DOHH2 (cell line): ENCODE measurements at regions not wholly inside any gene's neighbourhood (a gene's known extent, or its start where the extent isn't known, plus 50 kb on each side); places are given as distances from the start of the nearest gene placed in this dataset.
"Not testable (repeated sequence)": the region's sequence is repeated elsewhere in the genome, so short reads cannot be mapped to it uniquely, and the experiment has no call there.

Experiments
- H3F3A ChIP-seq: fragments of 200-600 bp; sonication (generic), shearing (Covaris generic); 2 replicates; pipeline ENCODE4 v1.6.0; 2016; ENCODE audit warnings: antibody characterized with exemption, mild to moderate bottlenecking; ENCODE audit not compliant: control insufficient read depth, insufficient read depth
- H3K27ac ChIP-seq: fragments of 200-600 bp; sonication (generic); 2 replicates; pipeline ENCODE4 v1.5.1; 2014; ENCODE audit warnings: low read depth, mild to moderate bottlenecking, low read length, moderate library complexity
- H3K27me3 ChIP-seq: fragments of 200-600 bp; sonication (generic); 2 replicates; pipeline ENCODE4 v1.6.1; 2014; ENCODE audit warnings: mild to moderate bottlenecking, low read length, mixed read lengths; ENCODE audit not compliant: control insufficient read depth
- H3K36me3 ChIP-seq: fragments of 200-600 bp; sonication (generic); 2 replicates; pipeline ENCODE4 v1.6.1; 2014; ENCODE audit warnings: mild to moderate bottlenecking, low read length, moderate library complexity, mixed read lengths; ENCODE audit not compliant: control insufficient read depth
- H3K4me1 ChIP-seq: fragments of 200-600 bp; sonication (generic); 2 replicates; pipeline ENCODE4 v1.6.1; 2014; ENCODE audit warnings: mild to moderate bottlenecking, low read length, mixed read lengths; ENCODE audit not compliant: control insufficient read depth
- H3K4me2 ChIP-seq: fragments of 200-600 bp; sonication (generic); 2 replicates; pipeline ENCODE4 v1.6.0; 2014; ENCODE audit warnings: mild to moderate bottlenecking, low read length, moderate library complexity
- H3K4me3 ChIP-seq: fragments of 200-600 bp; sonication (generic); 2 replicates; pipeline ENCODE4 v1.5.1; 2014; ENCODE audit warnings: mild to moderate bottlenecking, low read length, mixed read lengths
- H3K79me2 ChIP-seq: fragments of 200-600 bp; sonication (generic); 2 replicates; pipeline ENCODE4 v1.6.1; 2014; ENCODE audit warnings: mild to moderate bottlenecking, low read length, mixed read lengths; ENCODE audit not compliant: control insufficient read depth
- H3K9me2 ChIP-seq: fragments of 200-600 bp; sonication (generic); replicated peaks from 2 replicates; pipeline ENCODE4 v1.6.1; 2014; ENCODE audit warnings: mild to moderate bottlenecking, low read length, mixed read lengths; ENCODE audit not compliant: control insufficient read depth
- H3K9me3 ChIP-seq: fragments of 200-600 bp; sonication (generic); 2 replicates; pipeline ENCODE4 v1.6.1; 2014; ENCODE audit warnings: antibody characterized with exemption, low read length, mixed read lengths; ENCODE audit not compliant: control insufficient read depth, insufficient read depth
- H4K20me1 ChIP-seq: fragments of 200-600 bp; sonication (generic); 2 replicates; pipeline ENCODE4 v1.6.0; 2014; ENCODE audit warnings: low read depth, mild to moderate bottlenecking, antibody characterized with exemption, low read length, moderate library complexity; ENCODE audit not compliant: control insufficient read depth, insufficient read depth
- EZH2phosphoT487 ChIP-seq: fragments of 200-600 bp; sonication (generic); IDR thresholded peaks from 2 replicates; pipeline ENCODE4 v1.6.1; 2017; ENCODE audit warnings: borderline replicate concordance, mild to moderate bottlenecking, antibody characterized with exemption, low read length, moderate library complexity, mixed read lengths
- TF ChIP-seq, protein P1 (sequence below): fragments of 200-600 bp; sonication (generic); IDR thresholded peaks from one replicate; pipeline ENCODE4 v1.5.1; 2014; ENCODE audit warnings: antibody characterized with exemption, mild to moderate bottlenecking, low read depth, low read length; ENCODE audit not compliant: poor library complexity, severe bottlenecking

- H3K27ac ChIP-seq, result no peak overlapping the region
- H3K9me3 ChIP-seq, result no peaks in the 10 kb centered on the region
- H3K4me1 ChIP-seq, result no peaks in the 10 kb centered on the region
- H3K36me3 ChIP-seq, result no peaks in the 10 kb centered on the region
- H3F3A ChIP-seq, result no peaks in the 10 kb centered on the region
- TF ChIP-seq, protein P1, sequence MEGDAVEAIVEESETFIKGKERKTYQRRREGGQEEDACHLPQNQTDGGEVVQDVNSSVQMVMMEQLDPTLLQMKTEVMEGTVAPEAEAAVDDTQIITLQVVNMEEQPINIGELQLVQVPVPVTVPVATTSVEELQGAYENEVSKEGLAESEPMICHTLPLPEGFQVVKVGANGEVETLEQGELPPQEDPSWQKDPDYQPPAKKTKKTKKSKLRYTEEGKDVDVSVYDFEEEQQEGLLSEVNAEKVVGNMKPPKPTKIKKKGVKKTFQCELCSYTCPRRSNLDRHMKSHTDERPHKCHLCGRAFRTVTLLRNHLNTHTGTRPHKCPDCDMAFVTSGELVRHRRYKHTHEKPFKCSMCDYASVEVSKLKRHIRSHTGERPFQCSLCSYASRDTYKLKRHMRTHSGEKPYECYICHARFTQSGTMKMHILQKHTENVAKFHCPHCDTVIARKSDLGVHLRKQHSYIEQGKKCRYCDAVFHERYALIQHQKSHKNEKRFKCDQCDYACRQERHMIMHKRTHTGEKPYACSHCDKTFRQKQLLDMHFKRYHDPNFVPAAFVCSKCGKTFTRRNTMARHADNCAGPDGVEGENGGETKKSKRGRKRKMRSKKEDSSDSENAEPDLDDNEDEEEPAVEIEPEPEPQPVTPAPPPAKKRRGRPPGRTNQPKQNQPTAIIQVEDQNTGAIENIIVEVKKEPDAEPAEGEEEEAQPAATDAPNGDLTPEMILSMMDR, result no peak
- TF ChIP-seq EZH2phosphoT487, result no peak
- no peaks in the 10 kb centered on the region for H3K79me2 ChIP-seq
- no peak overlapping the region for H3K4me3 ChIP-seq
- no peaks in the 10 kb centered on the region for H4K20me1 ChIP-seq
- H3K9me2 ChIP-seq, result no peaks in the 10 kb centered on the region
- H3K27me3 ChIP-seq, result no peaks in the 10 kb centered on the region
- H3K4me2 ChIP-seq, result no peak overlapping the region
These were observed 703.9 kb downstream of the BRINP1 start for GRCh38 chr9:118665226-118665919.

DNA sequence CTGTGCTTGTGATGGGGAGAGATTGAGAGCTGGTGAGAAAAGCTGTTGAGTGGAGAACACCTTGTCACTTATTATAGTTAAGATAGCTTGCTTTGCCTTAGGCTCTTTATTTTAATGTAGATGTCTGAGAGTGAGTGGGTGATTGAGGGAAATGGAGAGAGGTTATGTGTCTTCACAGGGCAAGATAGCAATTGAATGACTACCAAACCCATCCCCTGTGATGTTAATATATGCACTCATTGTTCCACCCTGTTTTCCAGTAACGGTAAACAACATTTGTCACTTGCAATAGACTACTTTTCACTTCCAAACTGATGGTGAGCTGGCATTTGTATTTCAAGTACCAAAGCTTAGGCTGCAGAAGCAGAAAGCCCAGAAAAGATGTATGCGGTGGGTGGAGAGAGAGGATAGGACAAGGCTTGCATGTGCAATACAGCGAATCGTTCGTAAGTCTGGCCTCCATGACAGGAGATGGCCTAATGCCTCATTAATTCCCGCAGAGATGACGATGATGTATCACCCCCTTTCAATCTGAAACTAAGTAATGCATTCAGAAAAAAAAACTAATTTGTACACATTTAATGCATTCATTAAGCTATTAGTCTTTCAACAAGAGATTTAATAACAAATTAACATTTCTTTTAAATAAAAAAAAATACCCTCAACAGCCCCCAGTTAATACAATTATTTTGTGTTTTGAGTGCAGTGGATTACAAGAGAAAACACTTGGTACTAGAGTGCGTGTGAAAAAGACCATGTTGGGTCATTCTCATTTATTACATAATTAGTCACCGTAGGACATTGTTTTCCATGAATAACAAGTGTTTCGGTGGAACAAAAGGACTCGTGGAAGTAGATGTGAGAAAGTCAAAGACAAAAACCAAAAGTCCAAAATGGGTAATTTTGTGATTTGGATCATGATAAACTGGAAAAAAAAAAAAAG lies 699.0 kb downstream of the BRINP1 start:
- Histone ChIP-seq H3K9me2 (no peaks in the 10 kb centered on the region), H3K9me3 (no peaks in the 10 kb centered on the region), H4K20me1 (no peaks in the 10 kb centered on the region), H3K79me2 (no peaks in the 10 kb centered on the region), H3K36me3 (no peaks in the 10 kb centered on the region), H3K4me3 (no peak overlapping the region), H3F3A (no peaks in the 10 kb centered on the region), H3K27me3 (no peaks in the 10 kb centered on the region), H3K4me2 (no peak overlapping the region), H3K27ac (no peak overlapping the region), H3K4me1 (no peaks in the 10 kb centered on the region)
- TF ChIP-seq, protein P1, result no peak
- no peak for TF ChIP-seq EZH2phosphoT487

DNA sequence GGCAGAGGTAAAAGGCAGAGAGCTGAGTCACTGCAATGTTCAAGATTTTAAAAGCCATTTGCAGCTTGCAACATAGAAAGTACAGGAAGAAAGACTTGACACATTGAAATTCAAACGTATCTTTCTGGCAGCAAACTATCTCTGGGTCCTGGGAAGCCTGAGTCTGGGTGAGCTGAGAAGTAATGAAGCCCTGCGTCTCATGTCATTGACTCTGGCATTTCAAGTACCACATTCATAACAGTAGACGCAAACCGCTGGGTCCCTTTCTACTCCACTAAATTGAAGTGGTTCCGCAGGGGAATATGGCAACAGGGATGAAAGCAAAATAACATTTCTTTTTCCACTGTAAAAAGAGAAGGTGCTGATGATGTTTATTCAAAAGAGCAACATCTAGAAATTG lies 694.3 kb downstream of the BRINP1 start:
- no peak overlapping the region for H3K27ac ChIP-seq
- no peaks in the 10 kb centered on the region for H3K27me3 ChIP-seq
- no peaks in the 10 kb centered on the region for H3K36me3 ChIP-seq
- H4K20me1 ChIP-seq, result no peaks in the 10 kb centered on the region
- no peaks in the 10 kb centered on the region for H3K9me2 ChIP-seq
- H3K4me1 ChIP-seq, result no peaks in the 10 kb centered on the region
- H3K4me2 ChIP-seq, result no peak overlapping the region
- H3K9me3 ChIP-seq, result no peaks in the 10 kb centered on the region
- H3K79me2 ChIP-seq, result no peaks in the 10 kb centered on the region
- no peaks in the 10 kb centered on the region for H3F3A ChIP-seq
- no peak overlapping the region for H3K4me3 ChIP-seq
- TF ChIP-seq, protein P1, result no peak
- no peak for TF ChIP-seq EZH2phosphoT487

- H3K4me3 ChIP-seq, H4K20me1 ChIP-seq, H3K27me3 ChIP-seq, H3F3A ChIP-seq, H3K36me3 ChIP-seq, H3K79me2 ChIP-seq, H3K27ac ChIP-seq, H3K9me3 ChIP-seq, H3K9me2 ChIP-seq, H3K4me1 ChIP-seq, H3K4me2 ChIP-seq: not testable (repeated sequence)
These were observed 691.1 kb downstream of the BRINP1 start for GRCh38 chr9:118677936-118678653.
